ENCODE measurements at regions not wholly inside any gene's neighbourhood (a gene's known extent, or its start where the extent isn't known, plus 50 kb on each side); places are given as distances from the start of the nearest gene placed in this dataset.

- TF ChIP-seq EZH2phosphoT487 (IDR thresholded peaks at IDR 0.05; ENCODE audit: unreplicated experiment) (no peak), EZH2 (IDR thresholded peaks at IDR 0.05; ENCODE audit: low read depth, unreplicated experiment) (no peak), REST (IDR thresholded peaks at IDR 0.05; ENCODE audit: unreplicated experiment) (no peak), POLR2AphosphoS5 (IDR thresholded peaks at IDR 0.05; ENCODE audit: low read depth) (no peak), ZNF331 (CRISPR knock-in tag; IDR thresholded peaks at IDR 0.05; ENCODE audit: low read depth) (no peak), STAT1 (IDR thresholded peaks at IDR 0.05; ENCODE audit: unreplicated experiment) (no peak), ZNF114 (CRISPR knock-in tag; IDR thresholded peaks at IDR 0.05) (no peak), NANOG (IDR thresholded peaks at IDR 0.05; ENCODE audit: borderline replicate concordance) (no peak)
- TF ChIP-seq, protein P1, sequence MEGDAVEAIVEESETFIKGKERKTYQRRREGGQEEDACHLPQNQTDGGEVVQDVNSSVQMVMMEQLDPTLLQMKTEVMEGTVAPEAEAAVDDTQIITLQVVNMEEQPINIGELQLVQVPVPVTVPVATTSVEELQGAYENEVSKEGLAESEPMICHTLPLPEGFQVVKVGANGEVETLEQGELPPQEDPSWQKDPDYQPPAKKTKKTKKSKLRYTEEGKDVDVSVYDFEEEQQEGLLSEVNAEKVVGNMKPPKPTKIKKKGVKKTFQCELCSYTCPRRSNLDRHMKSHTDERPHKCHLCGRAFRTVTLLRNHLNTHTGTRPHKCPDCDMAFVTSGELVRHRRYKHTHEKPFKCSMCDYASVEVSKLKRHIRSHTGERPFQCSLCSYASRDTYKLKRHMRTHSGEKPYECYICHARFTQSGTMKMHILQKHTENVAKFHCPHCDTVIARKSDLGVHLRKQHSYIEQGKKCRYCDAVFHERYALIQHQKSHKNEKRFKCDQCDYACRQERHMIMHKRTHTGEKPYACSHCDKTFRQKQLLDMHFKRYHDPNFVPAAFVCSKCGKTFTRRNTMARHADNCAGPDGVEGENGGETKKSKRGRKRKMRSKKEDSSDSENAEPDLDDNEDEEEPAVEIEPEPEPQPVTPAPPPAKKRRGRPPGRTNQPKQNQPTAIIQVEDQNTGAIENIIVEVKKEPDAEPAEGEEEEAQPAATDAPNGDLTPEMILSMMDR (conservative IDR thresholded peaks at IDR 0.05; ENCODE audit: low read depth in 2 of 2), result 0 out of 4 replicates have a peak, but pooled peaks of 1 of the 2 experiments have one; percentile 26
Measured at GRCh38 chr3:72347819-72348319, 500.4 kb downstream of the SHQ1 start.
